CD4-positive, alpha-beta T cell treated with Interleukin-12 subunit alpha and Interleukin-12 subunit beta, for 1 hour (primary cell): ENCODE measurements at regions not wholly inside any gene's neighbourhood (a gene's known extent, or its start where the extent isn't known, plus 50 kb on each side); places are given as distances from the start of the nearest gene placed in this dataset.

Source experiments
- DNase-seq: peaks from one replicate; pipeline ENCODE4 v3.0.0-alpha.2; 2020

DNA sequence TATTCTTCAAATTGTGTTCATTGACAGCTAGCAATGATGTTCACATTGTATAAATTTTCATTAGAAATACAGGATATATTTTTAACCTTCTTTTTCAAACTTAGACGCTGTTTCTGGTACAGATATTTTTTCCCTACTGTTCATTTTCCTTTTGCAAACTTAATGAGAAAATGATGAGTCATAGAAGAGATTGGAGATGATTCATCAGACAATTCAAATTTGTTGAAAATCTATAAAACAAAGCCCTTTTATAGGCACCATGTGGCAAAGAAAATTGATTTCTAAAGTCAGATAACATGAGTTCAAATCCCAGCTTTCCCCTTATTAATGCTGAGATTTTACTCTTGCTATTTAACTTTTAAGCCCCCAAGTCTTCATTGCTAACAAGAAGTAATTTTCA lies 728.8 kb upstream of the DDX18 start:
- DNase-seq: no peak

- no peak for DNase-seq
Measured at GRCh38 chr2:117086174-117086942, 728.1 kb upstream of the DDX18 start.

- no peak for DNase-seq
Measured at GRCh38 chr2:117086943-117087250, 727.6 kb upstream of the DDX18 start.

- DNase-seq: no peak
Measured at GRCh38 chr2:117087535-117088291, 726.8 kb upstream of the DDX18 start.

GRCh38 chr2:117091041-117091837 lies 723.3 kb upstream of the DDX18 start:
- no peak for DNase-seq

DNA sequence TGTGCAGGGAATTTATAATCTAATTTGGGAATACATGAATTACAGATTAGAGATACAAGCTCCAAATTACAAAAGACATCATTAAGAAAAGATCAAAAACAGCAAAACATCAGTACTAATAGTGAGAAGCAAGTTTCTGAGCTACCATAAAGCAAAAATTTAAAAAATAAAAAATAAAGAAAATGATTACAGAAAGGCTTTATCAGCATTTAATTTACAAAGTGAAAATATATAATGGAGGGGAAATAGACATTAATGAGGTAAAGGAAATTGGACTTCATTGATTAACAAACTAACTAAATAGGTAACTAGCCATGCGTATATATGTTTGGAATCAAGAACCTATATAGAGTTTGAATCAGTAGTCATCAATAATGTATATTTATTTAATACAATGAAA lies 712.9 kb upstream of the DDX18 start:
- no peak for DNase-seq

- DNase-seq: no peak
Measured at GRCh38 chr2:117108741-117109267, 705.7 kb upstream of the DDX18 start.

GRCh38 chr2:117118994-117119393 lies 695.5 kb upstream of the DDX18 start:
- no peak for DNase-seq

- no peak for DNase-seq
Measured at GRCh38 chr2:117123362-117123761, 691.1 kb upstream of the DDX18 start.

GRCh38 chr2:117126656-117127055 lies 687.8 kb upstream of the DDX18 start:
- no peak for DNase-seq

DNA sequence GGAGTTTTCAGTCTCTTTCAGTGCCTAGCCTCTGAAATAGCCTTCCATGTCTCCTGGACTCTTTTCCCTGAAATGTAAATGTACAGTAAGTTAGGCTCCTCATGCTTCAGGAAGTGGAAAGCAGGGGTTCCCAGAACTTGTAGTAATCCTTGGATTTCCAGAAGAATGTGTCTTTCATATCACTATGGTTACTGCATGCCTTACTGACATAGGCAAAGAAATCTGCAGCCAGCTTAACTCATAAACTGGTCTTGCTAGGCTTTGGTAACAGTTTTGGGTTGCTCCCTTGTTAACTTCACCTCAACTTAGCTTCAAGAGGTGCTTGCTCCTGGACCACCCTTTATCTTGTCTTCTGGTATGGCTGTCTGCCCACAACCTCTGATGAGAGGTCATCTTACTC lies 686.8 kb upstream of the DDX18 start:
- DNase-seq: no peak

- no peak for DNase-seq
Measured at GRCh38 chr2:117128461-117128860, 686.0 kb upstream of the DDX18 start.

DNA sequence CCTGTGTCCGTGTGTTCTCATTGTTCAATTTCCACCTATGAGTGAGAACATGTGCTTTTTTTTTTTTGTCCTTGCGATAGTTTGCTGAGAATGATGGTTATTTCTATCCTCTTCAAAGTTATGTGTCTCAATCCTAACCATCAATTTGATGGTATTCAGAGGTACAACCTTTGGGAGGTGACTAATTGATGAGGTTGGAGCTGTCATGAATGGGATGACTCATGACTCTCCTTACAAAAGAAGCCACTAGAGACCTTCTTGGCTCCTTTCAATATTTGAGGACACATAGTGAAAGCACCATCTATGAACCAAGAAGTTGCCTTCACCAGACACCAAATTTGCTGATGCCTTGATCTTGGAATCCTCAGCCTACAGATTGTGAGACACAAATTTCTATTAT lies 677.1 kb upstream of the DDX18 start:
- DNase-seq: no peak

DNA sequence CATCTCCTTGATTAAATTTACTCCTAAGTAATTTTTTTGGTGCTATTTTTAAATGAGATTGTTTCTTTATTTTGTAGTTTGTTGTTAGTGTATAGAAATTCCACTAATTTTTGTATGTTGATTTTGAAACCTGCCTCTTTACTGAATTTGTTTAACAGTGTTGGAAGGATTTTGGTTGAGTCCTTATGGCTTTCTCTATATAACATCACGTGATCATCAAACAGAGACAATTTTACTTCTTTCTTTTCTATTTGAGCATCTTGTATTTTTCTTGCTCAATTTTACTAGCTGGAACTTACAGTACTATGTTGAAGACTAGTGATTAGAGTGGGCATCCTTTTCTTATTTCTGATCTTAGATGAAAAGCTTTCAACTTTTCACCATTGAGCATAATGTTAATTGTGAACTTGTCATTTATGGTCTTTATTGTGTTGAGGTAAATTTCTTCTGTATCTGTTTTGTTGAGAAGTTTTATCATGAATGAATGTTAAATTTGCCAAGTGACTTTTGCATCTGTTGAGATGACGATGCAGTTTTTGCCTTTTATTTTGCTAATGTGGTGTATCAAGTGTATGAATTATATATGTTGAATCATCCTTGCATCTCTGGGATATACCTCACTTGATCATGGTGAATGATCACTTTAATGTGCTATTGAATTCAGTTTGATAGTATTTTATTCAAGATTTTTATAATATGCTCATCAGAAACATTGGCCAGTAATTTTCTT lies 645.3 kb upstream of the DDX18 start:
- no peak for DNase-seq

DNA sequence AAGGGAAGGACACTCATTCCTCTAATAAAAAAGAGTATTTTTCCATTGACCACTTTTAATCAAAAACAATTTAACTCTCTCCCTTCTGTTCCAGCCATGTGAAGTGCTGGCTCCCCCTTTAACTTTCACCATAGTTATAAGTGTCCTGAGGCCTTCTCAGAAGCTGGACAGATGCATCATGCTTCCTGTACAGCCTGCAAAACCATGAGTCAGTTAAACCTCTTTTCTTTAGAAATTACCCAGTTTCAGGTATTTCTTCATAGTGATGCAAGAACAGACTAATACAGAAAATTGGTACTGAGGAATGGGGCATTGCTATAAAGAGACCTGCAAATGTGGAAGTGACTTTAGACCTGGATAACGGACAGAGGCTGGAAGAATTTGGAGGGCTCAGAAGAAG lies 643.6 kb upstream of the DDX18 start:
- DNase-seq: no peak

GRCh38 chr2:117179405-117179804 lies 635.1 kb upstream of the DDX18 start:
- no peak for DNase-seq

DNA sequence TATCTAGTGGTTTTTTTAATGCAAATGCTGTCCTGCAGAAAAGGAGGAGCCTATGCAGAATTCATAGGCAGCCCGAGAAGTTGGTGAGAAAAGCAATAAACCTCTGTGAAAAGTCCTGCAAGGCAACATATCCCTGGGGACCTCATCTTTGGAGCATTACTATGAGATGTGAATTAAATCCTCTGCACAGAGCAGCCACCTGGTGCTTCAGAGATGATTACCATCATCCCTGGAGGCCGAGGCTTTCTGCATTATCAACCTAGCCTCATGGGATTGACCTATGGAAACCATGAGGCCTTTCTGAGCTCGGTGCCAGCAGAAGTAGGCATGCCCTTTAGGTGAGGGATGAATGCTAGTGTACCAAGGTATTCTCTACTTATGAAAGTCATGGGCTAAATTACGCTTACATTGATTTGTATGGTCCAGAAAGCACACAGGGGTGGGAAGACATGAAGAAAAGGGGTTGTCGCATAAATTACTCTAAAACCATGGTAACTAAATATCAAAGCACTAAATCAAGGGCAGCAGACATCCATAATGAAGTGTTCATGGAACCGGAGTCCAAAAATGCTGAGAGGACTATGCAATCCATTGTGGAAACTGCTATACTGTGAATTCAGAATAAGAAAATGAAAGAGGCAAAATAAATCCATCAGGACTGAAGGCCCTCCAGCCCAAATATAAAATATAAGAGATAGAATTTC lies 623.5 kb upstream of the DDX18 start:
- no peak for DNase-seq

DNA sequence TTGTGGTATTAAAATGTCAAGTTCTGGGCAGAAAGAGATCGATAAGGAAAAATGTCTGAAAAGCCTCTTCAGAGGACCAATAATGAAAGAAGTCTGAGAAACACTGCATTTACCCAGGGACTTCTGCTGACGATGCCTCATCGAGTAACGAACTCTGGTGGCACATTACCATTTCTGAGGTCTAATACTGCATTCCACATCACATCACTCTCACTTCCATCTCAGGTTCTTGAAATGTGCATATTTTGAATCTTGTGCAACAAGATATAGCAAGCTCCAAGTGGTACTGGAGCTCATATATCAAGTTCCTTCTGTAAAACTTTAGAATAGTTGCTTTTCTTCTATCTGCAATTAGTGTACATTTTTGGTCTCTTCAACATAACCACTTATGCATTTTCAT lies 619.1 kb upstream of the DDX18 start:
- no peak for DNase-seq

DNA sequence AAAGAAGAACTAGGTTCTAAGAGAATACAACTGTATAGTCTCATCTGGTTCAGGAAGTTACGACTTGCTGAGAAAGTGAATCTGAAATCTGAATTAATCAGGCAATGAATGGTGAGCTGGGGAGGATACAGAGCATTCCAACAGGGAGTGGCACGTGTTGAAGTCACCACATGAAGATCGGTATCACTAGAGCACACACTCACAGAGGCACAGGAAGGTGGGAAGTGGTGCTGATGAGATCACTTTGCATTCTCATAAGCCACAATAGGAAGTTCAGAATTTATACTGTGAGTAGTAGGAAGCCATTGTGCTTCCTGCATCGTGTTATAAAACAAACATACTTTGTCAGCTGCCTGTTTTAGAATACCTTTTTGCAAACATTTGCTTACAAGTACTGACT lies 615.0 kb upstream of the DDX18 start:
- no peak for DNase-seq

DNA sequence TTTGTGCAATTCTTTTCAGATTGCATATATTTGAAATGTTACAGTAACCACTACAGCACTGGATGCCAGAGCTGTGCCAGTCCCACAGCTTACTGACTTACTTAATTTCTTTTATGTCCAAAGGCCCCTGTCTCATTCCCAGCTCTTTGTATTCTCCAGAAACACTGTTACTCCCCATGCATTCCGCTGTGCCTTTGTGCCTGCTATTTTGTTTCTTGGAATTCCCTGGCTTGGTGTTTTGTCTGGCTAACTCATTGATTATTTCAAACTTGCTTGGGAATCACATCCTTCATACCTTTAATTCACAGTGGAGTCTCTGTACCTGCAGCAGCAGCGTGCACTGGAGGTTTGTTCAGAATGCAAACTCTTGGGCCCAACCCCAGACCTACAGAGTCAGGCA lies 601.9 kb upstream of the DDX18 start:
- no peak for DNase-seq

GRCh38 chr2:117217145-117217544 lies 597.3 kb upstream of the DDX18 start:
- no peak for DNase-seq

GRCh38 chr2:117222809-117223208 lies 591.7 kb upstream of the DDX18 start:
- no peak for DNase-seq
